Peyer's patch (tissue), 4 donors: ENCODE measurements at regions not wholly inside any gene's neighbourhood (a gene's known extent, or its start where the extent isn't known, plus 50 kb on each side); places are given as distances from the start of the nearest gene placed in this dataset.

Experiments used
- DNase-seq, 3 donors: peaks; one replicate each; pipeline ENCODE4 v3.0.0-alpha.2; 2017 to 2019
- H3K27ac ChIP-seq, 4 donors: fragments of 200-600 bp; sonication (generic); one replicate each; pipeline ENCODE4 v1.5.1; 2016 to 2019
- H3K27me3 ChIP-seq, 2 donors: fragments of 200-600 bp; sonication (generic); one replicate each; pipeline ENCODE4 v1.5.1; 2019
- H3K36me3 ChIP-seq, 3 donors: fragments of 200-600 bp; sonication (generic); one replicate each; pipeline ENCODE4 v1.5.1; 2016 to 2019
- H3K4me1 ChIP-seq, 4 donors: fragments of 200-600 bp; sonication (generic); one replicate each; pipeline ENCODE4 v1.5.1; 2016 to 2019
- H3K4me3 ChIP-seq, 4 donors: fragments of 200-600 bp; sonication (generic); 1 replicate in 3 of 4; 2 replicates in 1 of 4; pipeline ENCODE4 v1.5.1; 2016 to 2019; ENCODE audit warnings: mild to moderate bottlenecking in 1 of 4
- H3K9me3 ChIP-seq, 4 donors: fragments of 200-600 bp; sonication (generic); one replicate each; pipeline ENCODE4 v1.5.1; 2016 to 2019; ENCODE audit warnings: mild to moderate bottlenecking in 1 of 4
- CTCF ChIP-seq, 6 experiments: fragments of 450-650 bp in 4 of 6; fragments of 200-600 bp in 2 of 6; sonication (generic) in 1 of 6; IDR thresholded peaks; one replicate each; pipeline ENCODE4 v1.5.1; 2017 to 2019; ENCODE audit warnings: antibody characterized with exemption in 6 of 6, mild to moderate bottlenecking in 3 of 6, moderate library complexity in 1 of 6
- POLR2A ChIP-seq, 2 donors: fragments of 450-650 bp; IDR thresholded peaks; one replicate each; pipeline ENCODE4 v1.5.1; 2017; ENCODE audit warnings: antibody characterized with exemption in 2 of 2, mild to moderate bottlenecking in 2 of 2, moderate library complexity in 2 of 2

GRCh38 chr1:184219883-184220282 is 166.9 kb upstream of the C1orf21 start:
- Histone ChIP-seq H3K9me3 (no peaks in the 10 kb centered on the region), H3K27me3 (no peaks in the 10 kb centered on the region), H3K4me1 (peaks cover 0 to 3% (median 0%) of the 10 kb centered on the region in 4 donors), H3K27ac (no peak overlapping the region), H3K36me3 (no peaks in the 10 kb centered on the region), H3K4me3 (no peak overlapping the region)
- TF ChIP-seq CTCF (IDR thresholded peaks at IDR 0.05) (no peak), POLR2A (IDR thresholded peaks at IDR 0.05) (no peak)
- no peak for DNase-seq

- H3K4me1 ChIP-seq = peaks cover 0 to 3% (median 0%) of the 10 kb centered on the region in 4 donors
- H3K9me3 ChIP-seq = no peaks in the 10 kb centered on the region
- H3K4me3 ChIP-seq = no peak overlapping the region
- no peaks in the 10 kb centered on the region for H3K36me3 ChIP-seq
- TF ChIP-seq POLR2A (IDR thresholded peaks at IDR 0.05) (no peak), CTCF (IDR thresholded peaks at IDR 0.05) (no peak)
- H3K27me3 ChIP-seq = no peaks in the 10 kb centered on the region
- DNase-seq = no peak
- H3K27ac ChIP-seq = no peak overlapping the region
Measured at GRCh38 chr1:184221087-184221486, 165.7 kb upstream of the C1orf21 start.

- peak; percentile 20 to 82 (median 52) for DNase-seq
- Histone ChIP-seq H3K27ac (no peak overlapping the region), H3K4me3 (no peak overlapping the region)
Measured at GRCh38 chr1:184222652-184223052, 164.2 kb upstream of the C1orf21 start.

GRCh38 chr1:184223216-184223615 is 163.6 kb upstream of the C1orf21 start:
- H3K36me3 ChIP-seq = no peaks in the 10 kb centered on the region
- H3K9me3 ChIP-seq = no peaks in the 10 kb centered on the region
- DNase-seq = no peak
- H3K4me1 ChIP-seq = peaks cover 0 to 3% (median 0%) of the 10 kb centered on the region in 4 donors
- H3K4me3 ChIP-seq = no peak overlapping the region
- H3K27ac ChIP-seq = no peak overlapping the region
- TF ChIP-seq POLR2A (IDR thresholded peaks at IDR 0.05) (no peak), CTCF (IDR thresholded peaks at IDR 0.05) (no peak)
- no peaks in the 10 kb centered on the region for H3K27me3 ChIP-seq

More at GRCh38 chr1:184222652-184223052, 164.2 kb upstream of the C1orf21 start:
- Histone ChIP-seq H3K36me3 (no peaks in the 10 kb centered on the region), H3K27me3 (no peaks in the 10 kb centered on the region), H3K9me3 (no peaks in the 10 kb centered on the region), H3K4me1 (peaks cover 0 to 3% (median 0%) of the 10 kb centered on the region in 4 donors)
- TF ChIP-seq CTCF (IDR thresholded peaks at IDR 0.05) = peak; percentile 57 to 88 (median 82)
- no peak for TF ChIP-seq POLR2A (IDR thresholded peaks at IDR 0.05)

- no peak for TF ChIP-seq CTCF (IDR thresholded peaks at IDR 0.05)
- no peak for TF ChIP-seq POLR2A (IDR thresholded peaks at IDR 0.05)
- DNase-seq = no peak
- no peak overlapping the region for H3K4me3 ChIP-seq
Measured at GRCh38 chr1:184225283-184226099, 161.3 kb upstream of the C1orf21 start.

More at GRCh38 chr1:184225283-184226099, 161.3 kb upstream of the C1orf21 start:
- Histone ChIP-seq H3K27ac (no peak overlapping the region), H3K4me1 (peaks cover 0 to 3% (median 0%) of the 10 kb centered on the region in 4 donors), H3K36me3 (no peaks in the 10 kb centered on the region), H3K9me3 (no peaks in the 10 kb centered on the region), H3K27me3 (no peaks in the 10 kb centered on the region)
